ENCODE measurements at regions not wholly inside any gene's neighbourhood (a gene's known extent, or its start where the extent isn't known, plus 50 kb on each side); places are given as distances from the start of the nearest gene placed in this dataset.

- Histone ChIP-seq H3K14ac (ENCODE audit: low read length) (no peak overlapping the region), H3K79me1 (ENCODE audit: low read depth, low read length) (no peaks in the 10 kb centered on the region), H3K27ac (replicated peaks; ENCODE audit: low read length) (no peak overlapping the region), H3K4me3 (ENCODE audit: low read length in 2 of 2) (no peak overlapping the region), H4K8ac (ENCODE audit: low read depth, low read length) (no peak overlapping the region), H3K18ac (ENCODE audit: low read length) (no peak overlapping the region), H2BK12ac (ENCODE audit: low read length) (no peak overlapping the region), H4K91ac (ENCODE audit: low read depth, low read length, poor library complexity) (no peak overlapping the region), H2BK120ac (ENCODE audit: low read depth, low read length) (no peak overlapping the region), H2AFZ (ENCODE audit: low read length) (no peak overlapping the region), H3K9ac (ENCODE audit: low read depth, low read length, poor library complexity) (no peak overlapping the region), H3K27me3 (ENCODE audit: control insufficient read depth in 3 of 3, insufficient read depth in 3 of 3, low read depth in 1 of 3, low read length in 3 of 3) (no peaks in the 10 kb centered on the region), H3K4me1 (ENCODE audit: control insufficient read depth in 2 of 2, insufficient read depth in 1 of 2, low read depth in 1 of 2, low read length in 2 of 2) (no peaks in the 10 kb centered on the region), H2BK5ac (ENCODE audit: low read length) (no peak overlapping the region), H3K23ac (ENCODE audit: low read depth, low read length, poor library complexity) (no peak overlapping the region), H3K4me2 (ENCODE audit: insufficient read depth, low read length, poor library complexity, severe bottlenecking) (no peak overlapping the region), H2AK5ac (ENCODE audit: low read depth, low read length) (no peak overlapping the region), H3K4ac (ENCODE audit: low read length) (no peak overlapping the region), H3K9me3 (replicated peaks in 1 of 2; ENCODE audit: control insufficient read depth in 2 of 2, insufficient read depth in 1 of 2, low read depth in 1 of 2, low read length in 2 of 2) (no peaks in the 10 kb centered on the region), H3K36me3 (replicated peaks in 1 of 2; ENCODE audit: control insufficient read depth in 2 of 2, insufficient read depth in 2 of 2, low read length in 2 of 2) (no peaks in the 10 kb centered on the region), H2BK15ac (ENCODE audit: low read length) (no peak overlapping the region)
- no peak for DNase-seq (ENCODE audit: low spot score)
Measured at GRCh38 chrX:150063138-150063518, 124.8 kb upstream of the EOLA2 start.

- H2BK15ac ChIP-seq (ENCODE audit: low read length), result no peak overlapping the region
- H3K23ac ChIP-seq (ENCODE audit: low read depth, low read length, poor library complexity), result no peak overlapping the region
- no peak overlapping the region for H2BK12ac ChIP-seq (ENCODE audit: low read length)
- no peak for DNase-seq (ENCODE audit: low spot score)
- H3K14ac ChIP-seq (ENCODE audit: low read length), result no peak overlapping the region
- no peak overlapping the region for H2BK5ac ChIP-seq (ENCODE audit: low read length)
- H3K9me3 ChIP-seq (replicated peaks in 1 of 2; ENCODE audit: control insufficient read depth in 2 of 2, insufficient read depth in 1 of 2, low read depth in 1 of 2, low read length in 2 of 2), result no peaks in the 10 kb centered on the region
- WGBS, 2 donors (ENCODE audit: extremely low coverage in 2 of 2, insufficient read length in 2 of 2, insufficient replicate concordance in 1 of 2), result no CpG with 5 or more reads among the region's 5 CpGs
- H4K8ac ChIP-seq (ENCODE audit: low read depth, low read length), result no peak overlapping the region
- no peak overlapping the region for H3K9ac ChIP-seq (ENCODE audit: low read depth, low read length, poor library complexity)
- H2BK120ac ChIP-seq (ENCODE audit: low read depth, low read length), result no peak overlapping the region
- no peak overlapping the region for H4K91ac ChIP-seq (ENCODE audit: low read depth, low read length, poor library complexity)
- H3K27me3 ChIP-seq (ENCODE audit: control insufficient read depth in 3 of 3, insufficient read depth in 3 of 3, low read depth in 1 of 3, low read length in 3 of 3), result no peaks in the 10 kb centered on the region
- no peak overlapping the region for H2AK5ac ChIP-seq (ENCODE audit: low read depth, low read length)
- H3K4me3 ChIP-seq (ENCODE audit: low read length in 2 of 2), result no peak overlapping the region
- no peak overlapping the region for H3K4me2 ChIP-seq (ENCODE audit: insufficient read depth, low read length, poor library complexity, severe bottlenecking)
- no peaks in the 10 kb centered on the region for H3K36me3 ChIP-seq (replicated peaks in 1 of 2; ENCODE audit: control insufficient read depth in 2 of 2, insufficient read depth in 2 of 2, low read length in 2 of 2)
- no peak overlapping the region for H3K18ac ChIP-seq (ENCODE audit: low read length)
- H3K4me1 ChIP-seq (ENCODE audit: control insufficient read depth in 2 of 2, insufficient read depth in 1 of 2, low read depth in 1 of 2, low read length in 2 of 2), result no peaks in the 10 kb centered on the region
- no peak overlapping the region for H2AFZ ChIP-seq (ENCODE audit: low read length)
- no peak overlapping the region for H3K27ac ChIP-seq (replicated peaks; ENCODE audit: low read length)
- no peak overlapping the region for H3K4ac ChIP-seq (ENCODE audit: low read length)
- no peaks in the 10 kb centered on the region for H3K79me1 ChIP-seq (ENCODE audit: low read depth, low read length)
Measured at GRCh38 chrX:150063674-150064073, 125.4 kb upstream of the EOLA2 start.

GRCh38 chrX:150074175-150074574 lies 135.9 kb upstream of the EOLA2 start:
- no peak overlapping the region for H2BK12ac ChIP-seq (ENCODE audit: low read length)
- no peaks in the 10 kb centered on the region for H3K27me3 ChIP-seq (ENCODE audit: control insufficient read depth in 3 of 3, insufficient read depth in 3 of 3, low read depth in 1 of 3, low read length in 3 of 3)
- no peak overlapping the region for H3K9ac ChIP-seq (ENCODE audit: low read depth, low read length, poor library complexity)
- H3K27ac ChIP-seq (replicated peaks; ENCODE audit: low read length), result no peak overlapping the region
- H3K14ac ChIP-seq (ENCODE audit: low read length), result no peak overlapping the region
- DNase-seq (ENCODE audit: low spot score), result no peak
- no peaks in the 10 kb centered on the region for H3K36me3 ChIP-seq (replicated peaks in 1 of 2; ENCODE audit: control insufficient read depth in 2 of 2, insufficient read depth in 2 of 2, low read length in 2 of 2)
- no peaks in the 10 kb centered on the region for H3K4me1 ChIP-seq (ENCODE audit: control insufficient read depth in 2 of 2, insufficient read depth in 1 of 2, low read depth in 1 of 2, low read length in 2 of 2)
- no peaks in the 10 kb centered on the region for H3K9me3 ChIP-seq (replicated peaks in 1 of 2; ENCODE audit: control insufficient read depth in 2 of 2, insufficient read depth in 1 of 2, low read depth in 1 of 2, low read length in 2 of 2)
- no peak overlapping the region for H3K4me2 ChIP-seq (ENCODE audit: insufficient read depth, low read length, poor library complexity, severe bottlenecking)
- H3K4me3 ChIP-seq (ENCODE audit: low read length in 2 of 2), result no peak overlapping the region
- H2AFZ ChIP-seq (ENCODE audit: low read length), result no peak overlapping the region
- H3K79me1 ChIP-seq (ENCODE audit: low read depth, low read length), result no peaks in the 10 kb centered on the region
- H2BK120ac ChIP-seq (ENCODE audit: low read depth, low read length), result no peak overlapping the region
- H3K23ac ChIP-seq (ENCODE audit: low read depth, low read length, poor library complexity), result no peak overlapping the region
- no peak overlapping the region for H2BK5ac ChIP-seq (ENCODE audit: low read length)
- no CpG with 5 or more reads among the region's 1 CpG for WGBS, 2 donors (ENCODE audit: extremely low coverage in 2 of 2, insufficient read length in 2 of 2, insufficient replicate concordance in 1 of 2)
- no peak overlapping the region for H3K4ac ChIP-seq (ENCODE audit: low read length)
- no peak overlapping the region for H4K91ac ChIP-seq (ENCODE audit: low read depth, low read length, poor library complexity)
- H2BK15ac ChIP-seq (ENCODE audit: low read length), result no peak overlapping the region
- no peak overlapping the region for H2AK5ac ChIP-seq (ENCODE audit: low read depth, low read length)
- no peak overlapping the region for H3K18ac ChIP-seq (ENCODE audit: low read length)
- H4K8ac ChIP-seq (ENCODE audit: low read depth, low read length), result no peak overlapping the region

- Histone ChIP-seq H3K14ac (ENCODE audit: low read length) (no peak overlapping the region), H2BK5ac (ENCODE audit: low read length) (no peak overlapping the region), H2AFZ (ENCODE audit: low read length) (no peak overlapping the region), H2BK120ac (ENCODE audit: low read depth, low read length) (no peak overlapping the region), H3K4me2 (ENCODE audit: insufficient read depth, low read length, poor library complexity, severe bottlenecking) (no peak overlapping the region), H3K9me3 (replicated peaks in 1 of 2; ENCODE audit: control insufficient read depth in 2 of 2, insufficient read depth in 1 of 2, low read depth in 1 of 2, low read length in 2 of 2) (no peaks in the 10 kb centered on the region), H3K27me3 (ENCODE audit: control insufficient read depth in 3 of 3, insufficient read depth in 3 of 3, low read depth in 1 of 3, low read length in 3 of 3) (peaks cover 0 to 3% (median 0%) of the 10 kb centered on the region in 3 experiments), H3K79me1 (ENCODE audit: low read depth, low read length) (no peaks in the 10 kb centered on the region), H3K4me1 (ENCODE audit: control insufficient read depth in 2 of 2, insufficient read depth in 1 of 2, low read depth in 1 of 2, low read length in 2 of 2) (no peaks in the 10 kb centered on the region), H3K23ac (ENCODE audit: low read depth, low read length, poor library complexity) (no peak overlapping the region), H3K4ac (ENCODE audit: low read length) (no peak overlapping the region), H3K18ac (ENCODE audit: low read length) (no peak overlapping the region), H2AK5ac (ENCODE audit: low read depth, low read length) (no peak overlapping the region), H4K8ac (ENCODE audit: low read depth, low read length) (no peak overlapping the region), H3K9ac (ENCODE audit: low read depth, low read length, poor library complexity) (no peak overlapping the region), H4K91ac (ENCODE audit: low read depth, low read length, poor library complexity) (no peak overlapping the region), H3K27ac (replicated peaks; ENCODE audit: low read length) (no peak overlapping the region), H2BK15ac (ENCODE audit: low read length) (no peak overlapping the region), H2BK12ac (ENCODE audit: low read length) (no peak overlapping the region), H3K36me3 (replicated peaks in 1 of 2; ENCODE audit: control insufficient read depth in 2 of 2, insufficient read depth in 2 of 2, low read length in 2 of 2) (no peaks in the 10 kb centered on the region), H3K4me3 (ENCODE audit: low read length in 2 of 2) (no peak overlapping the region)
- WGBS, 2 donors (ENCODE audit: extremely low coverage in 2 of 2, insufficient read length in 2 of 2, insufficient replicate concordance in 1 of 2), result no CpG with 5 or more reads among the region's 2 CpGs
- no peak for DNase-seq (ENCODE audit: low spot score)
Measured at GRCh38 chrX:150080497-150080896, 142.2 kb upstream of the EOLA2 start.

Measured in neuronal stem cell (in vitro differentiated cells).